CD1c-positive myeloid dendritic cell (primary cell): ENCODE measurements at regions not wholly inside any gene's neighbourhood (a gene's known extent, or its start where the extent isn't known, plus 50 kb on each side); places are given as distances from the start of the nearest gene placed in this dataset.
"Not testable (repeated sequence)": the region's sequence is repeated elsewhere in the genome, so short reads cannot be mapped to it uniquely, and the experiment has no call there.

Experiments used
- DNase-seq: peaks from one replicate; pipeline ENCODE4 v3.0.0-alpha.2; 2016; ENCODE audit errors: extremely low spot score

DNA sequence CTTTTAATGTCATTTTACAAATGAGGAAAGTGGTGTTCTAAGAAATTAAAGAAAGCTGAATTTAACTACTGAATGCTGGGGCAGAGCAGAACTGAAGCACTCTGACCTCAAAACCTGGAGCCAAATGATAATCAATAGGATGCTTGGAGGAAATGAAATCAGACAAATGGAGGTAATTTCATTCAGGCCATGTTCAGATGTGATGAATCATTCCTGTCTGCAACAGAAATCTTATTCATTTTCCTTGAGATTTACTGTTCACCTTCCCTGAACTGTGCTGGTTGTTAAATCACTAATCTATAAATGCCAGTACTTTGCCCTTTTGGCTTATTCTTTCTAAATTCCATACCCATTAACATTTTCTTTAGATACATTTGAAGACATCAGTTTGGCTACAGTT is 85.6 kb upstream of the SNX7 start:
- DNase-seq = no peak

DNA sequence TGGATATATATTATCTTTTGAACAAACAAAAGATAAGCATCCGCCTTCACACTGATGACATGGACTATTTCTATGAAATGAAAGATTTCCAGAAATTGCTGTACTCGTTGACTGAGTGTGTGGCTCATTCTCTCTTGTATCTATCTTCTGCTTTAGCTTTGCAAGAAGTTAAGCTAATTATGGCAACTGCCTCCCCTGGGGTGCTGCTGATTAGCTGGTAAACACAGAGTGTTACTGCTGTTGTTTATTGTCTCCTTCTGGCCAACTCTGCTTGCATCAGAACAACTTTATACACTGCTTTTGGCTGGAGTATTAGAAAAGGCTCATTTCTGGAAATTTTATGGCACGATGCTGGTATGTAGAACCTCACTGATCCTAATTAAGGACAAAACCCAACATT is 95.6 kb upstream of the SNX7 start:
- no peak for DNase-seq

DNA sequence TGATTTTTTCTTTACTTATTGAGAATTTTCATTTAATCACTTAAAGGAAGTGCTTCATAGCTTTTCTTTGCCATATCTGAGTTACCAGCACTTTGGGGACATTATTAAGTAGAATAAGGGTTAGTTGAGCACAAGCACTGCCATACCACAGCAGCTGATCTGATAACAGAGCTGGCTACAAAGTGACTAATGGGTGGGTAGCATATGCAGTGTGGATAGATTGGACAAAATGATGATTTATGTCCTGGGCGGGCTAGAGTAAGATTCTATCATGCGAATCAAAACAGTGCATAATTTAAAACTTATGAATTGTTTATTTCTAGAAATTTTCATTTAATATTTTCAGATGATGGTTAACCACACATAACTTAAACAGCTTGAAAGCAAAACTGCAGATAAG is 102.2 kb upstream of the SNX7 start:
- no peak for DNase-seq

DNA sequence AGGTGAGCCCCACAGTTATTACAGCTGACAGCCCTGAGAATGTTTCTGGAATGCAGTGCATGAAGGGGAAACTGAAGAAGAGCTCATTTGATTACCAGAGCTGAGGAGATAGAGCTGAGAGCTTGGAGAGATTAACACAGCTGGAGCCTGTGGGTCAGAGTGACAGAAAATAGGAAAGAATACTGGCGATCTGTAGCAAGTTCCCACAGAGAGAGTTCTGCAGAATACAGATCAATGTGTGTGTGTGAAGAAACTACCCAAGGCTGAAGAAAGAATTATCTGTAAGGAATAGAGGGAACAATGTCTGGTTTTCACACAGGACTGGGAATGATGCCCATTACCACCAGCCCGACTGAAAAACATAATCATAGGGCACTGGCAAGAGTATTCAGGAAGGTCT is 103.6 kb upstream of the SNX7 start:
- no peak for DNase-seq

DNA sequence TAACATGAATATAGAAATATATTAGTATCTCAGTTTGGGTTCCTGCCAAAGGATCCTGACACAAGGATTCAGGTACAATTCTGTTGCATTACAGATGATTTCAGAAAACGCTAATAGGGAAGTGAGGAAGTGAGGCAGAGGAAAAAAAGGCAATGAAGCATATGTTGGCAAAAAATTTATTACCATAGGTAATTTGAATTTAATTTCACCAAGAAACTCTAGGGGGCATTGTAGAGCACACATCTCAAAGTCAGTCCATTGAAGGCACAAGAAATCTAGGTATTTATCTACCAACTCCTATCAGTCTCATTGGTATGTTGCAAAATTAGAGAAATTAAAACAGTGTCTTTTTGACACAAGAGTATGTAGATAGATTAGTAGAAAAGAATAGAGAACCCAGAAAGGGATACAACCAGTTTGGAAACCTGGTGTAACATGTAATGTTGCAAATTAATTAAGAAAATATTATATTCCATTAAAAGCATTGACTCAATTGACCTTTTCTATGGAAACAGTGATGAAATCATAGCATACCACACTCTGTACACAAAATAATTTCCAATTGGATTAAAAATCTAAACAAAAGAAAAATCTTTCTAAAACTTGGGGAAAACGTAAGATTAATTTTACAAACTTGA is 104.9 kb upstream of the SNX7 start:
- DNase-seq = no peak

DNA sequence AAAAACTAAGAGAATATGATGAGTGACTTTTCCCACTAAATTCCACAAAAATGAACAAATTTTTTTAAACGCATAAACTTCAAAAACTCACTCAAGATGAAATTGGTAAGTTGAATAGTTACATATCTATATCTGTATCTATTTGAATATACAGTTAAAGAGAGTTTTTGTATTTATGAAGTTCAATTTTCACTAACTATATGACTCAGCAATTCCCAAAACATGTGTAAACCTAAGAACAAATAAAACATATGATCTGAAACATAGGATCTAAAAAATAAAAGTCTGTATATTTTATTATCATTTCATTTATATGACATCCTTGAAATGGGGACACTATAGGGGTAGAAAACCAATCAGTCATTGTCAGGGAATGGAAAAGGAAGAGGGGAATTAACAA is 105.7 kb upstream of the SNX7 start:
- no peak for DNase-seq

DNA sequence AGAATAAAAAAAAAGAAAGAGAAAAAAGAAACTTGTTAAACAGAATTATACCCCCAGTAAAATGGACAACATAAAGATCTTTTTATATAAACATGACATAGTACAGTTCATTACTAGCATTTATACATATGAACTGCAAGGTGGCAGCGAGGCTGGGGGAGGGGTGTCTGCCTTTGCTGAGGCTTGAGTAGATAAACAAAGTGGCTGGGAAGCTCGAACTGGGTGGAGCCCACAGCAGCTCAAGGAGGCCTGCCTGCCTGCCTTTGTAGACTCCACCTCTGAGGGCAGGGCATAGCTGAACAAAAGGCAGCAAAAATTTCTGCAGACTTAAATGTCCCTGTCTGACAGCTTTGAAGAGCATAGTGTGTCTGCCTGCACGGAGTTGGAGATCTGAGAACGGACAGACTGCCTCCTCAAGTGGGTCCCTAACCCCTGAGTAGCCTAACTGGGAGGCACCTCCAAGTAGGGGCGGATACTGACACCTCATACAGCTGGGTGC is 108.9 kb upstream of the SNX7 start:
- not testable (repeated sequence) for DNase-seq

DNA sequence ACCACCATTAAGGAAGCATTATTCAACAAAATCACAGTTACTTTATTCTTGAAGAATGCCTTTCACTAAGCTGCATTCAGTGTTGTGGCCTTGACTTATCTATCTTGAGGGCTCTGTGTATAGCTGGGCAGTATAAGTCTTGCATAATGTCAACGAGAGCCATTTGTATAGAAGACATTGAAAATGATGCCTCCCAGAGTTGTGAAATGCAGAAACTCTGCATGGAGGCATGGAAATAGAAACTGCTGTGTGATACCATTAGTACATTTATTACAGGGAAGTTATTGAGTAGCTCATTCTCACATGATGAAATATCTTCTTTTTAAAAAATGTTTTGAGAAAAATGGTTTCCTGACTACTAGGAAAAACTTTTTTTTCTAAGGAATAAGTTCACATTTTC is 111.4 kb upstream of the SNX7 start:
- DNase-seq = no peak

DNA sequence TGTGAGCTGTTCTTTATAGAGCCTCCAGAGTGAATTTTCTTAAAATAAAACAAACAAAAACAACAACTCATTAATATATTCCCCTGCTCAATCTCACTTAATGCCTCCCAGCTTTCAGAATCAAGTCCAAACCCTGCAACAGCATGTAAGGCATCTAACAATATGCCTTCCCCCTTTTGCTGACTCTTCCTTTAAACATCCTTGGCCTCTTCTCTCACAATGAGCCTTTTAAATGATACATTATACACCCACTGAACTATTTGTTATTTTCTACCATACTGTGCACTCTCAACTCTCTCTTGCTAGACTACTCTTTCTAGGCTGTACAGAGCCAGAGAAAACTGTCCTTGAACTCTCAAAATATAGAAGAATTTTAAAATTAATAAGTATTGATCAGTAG is 115.2 kb upstream of the SNX7 start:
- no peak for DNase-seq

DNA sequence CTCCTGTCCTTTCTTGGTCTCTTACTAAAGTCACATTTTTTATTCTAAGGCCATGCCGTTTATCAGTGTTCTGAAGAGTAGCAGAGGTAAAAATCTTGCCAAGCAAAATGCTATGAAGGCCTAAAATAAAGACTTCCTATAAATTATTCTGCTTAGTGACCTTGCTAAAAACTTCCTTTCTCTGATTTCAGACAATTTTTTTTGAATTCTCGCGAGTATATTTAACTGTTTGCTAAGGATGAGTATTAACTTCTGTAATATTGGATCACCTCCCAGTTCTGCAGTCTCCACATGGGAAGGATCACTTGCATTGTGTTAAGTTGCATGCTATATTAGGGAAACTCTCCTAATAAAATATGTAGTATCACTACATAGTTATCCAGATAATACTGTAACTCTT is 123.4 kb upstream of the SNX7 start:
- no peak for DNase-seq

DNA sequence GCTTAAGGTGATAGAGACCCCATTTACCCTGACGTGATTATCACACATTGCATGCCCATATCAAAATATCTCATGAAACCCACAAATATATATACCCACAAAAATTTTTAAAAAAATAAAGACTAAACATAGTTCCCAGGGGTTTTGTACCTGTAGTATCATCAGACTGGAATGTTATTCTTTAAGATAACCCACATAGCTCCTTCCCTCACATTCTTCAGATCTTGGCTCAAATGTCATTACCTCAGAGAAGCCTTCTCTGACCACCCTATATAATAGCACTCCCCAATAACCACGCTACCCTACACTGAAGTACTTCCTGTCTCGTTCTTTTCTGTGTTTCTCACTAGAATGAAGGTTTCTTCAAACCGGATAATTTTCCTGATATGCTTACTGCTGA is 138.3 kb upstream of the SNX7 start:
- no peak for DNase-seq

DNA sequence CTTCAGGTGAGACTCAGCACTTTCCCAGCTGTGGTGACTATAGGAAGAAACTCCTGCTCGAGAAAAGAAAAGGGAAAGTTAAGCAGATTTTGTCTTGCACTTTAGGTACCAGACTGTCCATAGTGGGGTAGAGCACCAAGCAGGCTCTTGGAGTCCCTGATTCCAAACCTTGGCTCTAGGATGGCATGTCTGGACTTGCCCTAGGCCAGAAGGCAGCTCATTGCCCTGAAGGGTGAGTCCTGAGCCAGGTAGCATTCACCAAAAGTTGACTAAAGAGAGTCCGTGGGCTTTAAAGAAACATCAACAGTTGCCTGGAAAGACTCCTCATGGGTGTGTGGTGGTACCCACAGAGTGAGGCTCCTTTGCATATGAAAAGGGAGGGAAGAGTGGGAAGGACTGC is 145.2 kb upstream of the SNX7 start:
- no peak for DNase-seq

DNA sequence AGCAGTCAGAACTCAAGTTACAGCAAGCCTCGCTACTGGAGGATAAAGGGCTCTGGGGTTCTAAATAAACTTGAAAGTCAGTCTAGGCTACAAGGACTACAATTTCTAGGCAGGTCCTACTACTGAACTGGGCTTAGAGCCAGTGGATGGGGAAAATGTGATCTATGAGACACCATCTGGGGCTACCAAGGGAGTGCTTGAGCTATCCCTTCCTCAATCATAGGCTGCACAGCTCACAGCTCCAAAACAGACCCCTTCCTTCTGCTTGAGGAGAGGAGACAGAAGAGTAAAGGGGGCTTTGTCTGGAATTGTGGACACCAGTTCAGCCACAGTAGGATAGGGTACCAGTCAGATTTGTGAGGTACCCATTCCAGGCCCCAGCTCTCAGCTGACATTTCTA is 145.8 kb upstream of the SNX7 start:
- DNase-seq = no peak

DNA sequence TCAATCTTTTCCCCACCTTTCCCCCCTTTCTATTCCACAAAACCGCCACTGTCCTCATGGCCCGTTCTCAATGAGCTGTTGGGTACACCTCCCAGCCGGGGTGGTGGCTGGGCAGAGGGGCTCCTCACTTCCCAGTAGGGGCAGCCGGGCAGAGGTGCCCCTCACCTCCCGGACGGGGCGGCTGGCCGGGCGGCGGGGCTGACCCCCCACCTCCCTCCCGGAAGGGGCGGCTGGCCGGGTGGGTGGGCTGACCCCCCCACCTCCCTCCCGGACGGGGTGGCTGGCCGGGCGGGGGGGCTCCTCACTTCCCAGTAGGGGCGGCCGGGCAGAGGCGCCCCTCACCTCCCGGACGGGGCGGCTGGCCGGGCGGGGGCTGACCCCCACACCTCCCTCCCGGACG is 149.3 kb upstream of the SNX7 start:
- DNase-seq = not testable (repeated sequence)

DNA sequence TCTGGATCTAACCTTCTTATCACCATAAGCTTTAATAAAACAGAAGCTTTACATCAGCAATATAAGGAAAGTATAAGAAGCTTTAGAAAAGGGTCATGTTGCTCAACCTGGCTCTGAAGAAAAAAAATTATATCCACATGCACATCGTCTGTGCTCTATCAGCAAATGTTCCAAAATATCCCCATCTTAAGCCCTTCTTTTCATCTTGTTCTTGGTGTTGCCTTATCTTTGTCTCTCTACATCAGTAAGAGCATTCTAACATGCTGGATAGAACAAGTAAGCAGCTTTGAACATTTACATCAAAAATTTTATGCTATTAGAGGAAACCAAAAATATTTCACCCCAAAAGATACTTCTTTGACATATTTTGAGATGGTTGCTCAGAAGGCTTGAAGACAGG is 157.8 kb upstream of the SNX7 start:
- DNase-seq = no peak

DNA sequence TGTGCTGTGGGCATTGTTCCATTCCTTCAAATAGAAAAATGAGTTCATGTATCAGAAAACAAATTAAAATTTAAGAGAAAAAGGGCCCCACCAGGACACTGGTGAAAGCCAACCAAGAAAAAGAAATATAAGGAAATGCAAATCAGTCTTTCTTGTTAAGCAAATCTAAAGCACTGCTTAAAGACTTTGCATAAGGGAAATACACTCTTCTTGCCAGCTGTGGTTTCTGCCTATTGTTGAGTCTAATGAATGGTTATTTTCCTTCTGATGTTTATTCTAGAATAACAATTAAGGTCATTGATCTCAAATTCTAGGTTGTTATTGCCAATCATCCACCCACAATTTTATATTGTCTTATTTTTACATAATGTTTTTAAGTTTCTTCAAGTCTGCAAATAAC is 158.6 kb upstream of the SNX7 start:
- DNase-seq = no peak

DNA sequence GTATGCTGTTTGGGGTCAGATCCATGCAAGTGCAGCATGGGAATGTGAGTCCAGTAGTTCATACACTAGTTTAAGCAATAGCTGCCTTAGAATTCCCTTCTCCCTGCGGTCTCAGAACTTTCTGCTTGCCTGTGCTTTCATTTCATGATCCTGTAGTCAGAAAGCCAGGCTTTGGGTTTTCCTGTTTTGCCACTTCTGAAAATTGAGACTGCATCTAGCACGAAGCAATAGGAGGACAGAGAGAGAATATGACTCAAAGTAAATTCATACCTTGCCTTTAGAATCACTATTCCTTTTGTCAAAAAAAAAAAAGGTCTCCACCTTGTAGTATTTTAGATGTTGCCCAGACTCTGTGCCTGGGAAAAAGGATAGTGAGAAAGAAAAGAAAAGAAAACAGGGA is 161.2 kb upstream of the SNX7 start:
- no peak for DNase-seq

DNA sequence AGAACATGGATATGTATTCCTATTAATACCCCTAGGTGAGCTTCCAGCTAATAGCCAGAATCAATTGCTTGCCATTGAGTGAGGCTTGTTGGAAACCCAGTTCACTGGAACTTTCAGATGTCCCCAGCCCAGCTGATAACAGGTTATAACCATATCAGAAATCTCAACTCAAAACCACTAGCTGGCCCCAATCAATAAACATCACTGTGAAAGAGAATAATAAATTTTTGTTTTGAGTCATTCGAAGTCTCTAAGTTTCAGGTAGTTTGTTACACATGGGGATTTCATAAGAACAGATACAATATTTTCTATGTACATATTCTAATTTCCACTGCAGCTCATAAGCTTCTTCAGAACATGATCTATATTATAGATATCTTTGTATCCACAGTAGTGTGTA is 162.9 kb upstream of the SNX7 start:
- DNase-seq = no peak

DNA sequence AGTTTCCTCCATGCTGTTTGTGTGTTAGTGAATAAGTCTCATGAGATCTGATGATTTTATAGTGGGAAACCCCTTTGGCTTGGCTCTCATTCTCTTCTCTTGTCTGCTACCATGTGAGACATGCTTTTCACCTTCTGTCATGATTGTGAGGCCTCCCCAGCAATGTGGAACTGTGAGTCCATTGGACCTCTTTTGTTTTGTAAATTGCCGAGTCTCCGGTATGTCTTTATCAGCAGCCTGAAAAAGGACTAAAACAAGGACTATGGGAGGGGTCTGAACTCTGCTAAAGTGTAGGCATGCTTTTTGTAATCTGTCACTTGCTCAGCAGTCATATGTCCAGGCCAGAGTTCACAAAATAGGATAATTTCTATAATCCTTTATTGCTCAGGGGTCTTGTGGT is 164.0 kb upstream of the SNX7 start:
- DNase-seq = no peak

DNA sequence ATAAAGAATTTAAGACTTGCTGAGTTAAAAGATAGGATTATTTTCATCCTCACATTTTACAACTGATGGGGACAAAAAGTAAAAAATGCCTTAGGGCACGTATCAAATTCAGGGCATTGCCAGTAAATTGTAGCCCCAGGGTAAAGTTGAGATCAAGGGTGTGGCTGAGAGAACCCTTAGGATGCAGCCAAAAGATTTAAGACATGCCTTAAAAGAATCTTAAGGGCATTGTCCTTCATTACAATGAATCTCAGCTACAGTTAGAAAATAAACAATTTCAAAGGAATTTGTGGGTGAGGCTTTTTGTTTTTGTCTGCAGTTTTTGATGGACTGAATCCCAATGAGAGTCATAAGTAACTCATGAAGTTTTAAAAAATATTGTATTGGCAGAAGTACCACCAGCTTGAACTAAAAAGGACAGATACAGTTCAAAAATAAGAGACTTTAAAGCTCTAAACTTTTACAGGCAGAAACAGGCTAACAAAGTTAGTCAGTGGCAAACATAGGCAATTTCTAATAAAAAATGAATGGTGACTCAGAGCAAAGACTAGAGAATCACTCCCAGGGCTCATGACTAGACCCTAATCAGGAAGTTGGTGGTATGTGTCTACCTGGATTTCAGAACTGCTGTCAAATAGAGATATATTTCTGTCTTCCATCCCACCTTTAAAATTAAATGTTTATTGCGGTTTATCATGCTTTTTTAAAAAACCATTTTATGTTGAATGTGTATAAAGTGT is 165.1 kb upstream of the SNX7 start:
- DNase-seq = no peak

DNA sequence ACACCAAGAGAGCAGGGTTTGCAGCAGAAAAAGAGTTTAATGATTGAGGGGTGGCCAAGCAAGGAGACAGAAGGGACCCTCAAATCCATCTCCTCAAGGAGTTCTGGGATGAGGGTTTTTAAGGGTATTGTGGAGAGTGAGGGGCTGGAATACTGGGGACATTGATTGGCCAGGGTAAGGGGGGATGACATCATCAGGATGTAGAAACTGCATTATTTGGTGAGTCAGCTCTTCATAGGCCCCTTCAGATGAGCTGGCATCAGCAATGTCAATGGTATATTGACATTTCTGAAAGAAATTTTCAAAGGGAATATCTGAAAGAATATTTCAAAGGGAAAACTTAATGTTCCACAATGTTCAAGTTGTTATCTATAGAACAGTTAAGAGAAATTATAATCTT is 168.1 kb upstream of the SNX7 start:
- no peak for DNase-seq

DNA sequence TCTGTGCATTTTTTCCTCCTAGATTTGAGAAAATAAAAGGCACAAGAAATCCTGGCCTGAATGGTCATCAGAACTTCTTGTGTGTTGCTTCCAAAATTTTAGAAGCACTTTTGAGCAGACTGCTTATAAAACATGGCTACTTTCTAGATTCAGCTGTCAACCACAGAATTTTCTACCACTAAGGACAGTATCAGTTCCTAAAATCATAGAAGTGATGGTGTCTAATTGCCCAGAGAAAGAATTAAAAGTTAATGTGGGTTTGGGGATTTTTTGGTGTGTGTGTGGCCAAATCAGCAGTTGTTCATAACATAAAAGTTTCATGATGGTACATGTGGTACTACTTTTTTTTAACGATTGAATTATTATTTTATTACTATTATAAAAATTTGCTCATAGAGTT is 171.4 kb upstream of the SNX7 start:
- DNase-seq = no peak

DNA sequence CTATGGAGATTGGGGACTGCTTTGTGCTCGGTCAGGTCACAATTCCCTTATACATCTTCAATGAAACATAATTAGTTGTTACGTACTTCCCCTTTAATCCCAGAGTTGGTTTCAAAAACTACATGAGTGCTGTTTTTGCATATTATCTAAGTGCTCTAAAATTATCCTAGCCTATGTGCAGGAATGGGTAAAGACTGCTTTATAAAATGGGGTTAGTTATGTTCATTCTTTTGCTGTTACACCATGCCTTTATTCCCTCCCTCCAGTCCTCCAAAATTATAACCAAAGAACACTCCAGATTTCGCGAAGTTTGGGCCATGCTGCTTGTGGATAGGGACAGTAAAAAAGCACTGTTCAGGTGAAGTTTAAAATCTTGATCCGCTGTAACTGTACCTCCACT is 173.9 kb upstream of the SNX7 start:
- no peak for DNase-seq

DNA sequence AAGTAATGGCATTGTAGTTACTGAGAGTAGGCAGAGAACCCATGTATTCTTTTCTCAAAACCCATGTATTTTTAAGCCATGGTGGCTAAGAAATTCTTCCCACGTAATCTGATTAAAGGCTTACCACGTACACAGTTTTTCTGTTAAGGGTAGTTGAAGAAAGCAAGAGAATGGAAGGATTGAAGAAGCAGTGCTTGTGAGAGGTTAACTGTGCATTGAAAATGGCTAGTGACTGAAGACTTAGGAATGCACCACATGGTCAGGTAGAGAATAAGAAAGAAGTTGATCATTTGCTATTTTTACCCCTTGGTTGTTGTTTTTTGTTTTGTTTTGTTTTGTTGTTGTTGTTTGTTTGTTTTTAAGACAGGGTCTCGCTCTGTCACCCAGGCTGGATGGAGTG is 178.9 kb upstream of the SNX7 start:
- DNase-seq = no peak
